ENCODE measurements at regions not wholly inside any gene's neighbourhood (a gene's known extent, or its start where the extent isn't known, plus 50 kb on each side); places are given as distances from the start of the nearest gene placed in this dataset.

GRCh38 chr2:7424481-7424880 lies 507.3 kb downstream of the RNF144A start (continued):
- TF ChIP-seq KDM5A (IDR thresholded peaks at IDR 0.05) = no peak
- no peak for TF ChIP-seq ELK1 (IDR thresholded peaks at IDR 0.05; ENCODE audit: low read depth, low read length)
- TF ChIP-seq EHF (CRISPR knock-in tag; IDR thresholded peaks at IDR 0.05) = no peak
- TF ChIP-seq CHD4 (IDR thresholded peaks at IDR 0.05; ENCODE audit: borderline replicate concordance) = no peak

- CTCF ChIA-PET = interaction anchor here (0.6 to 4.3 kb wide), 47 partner anchors 10 to 1713 kb away, joined by 3 to 56 read pairs (median 3); partner anchors contain the start of gene ID2
- Histone ChIP-seq H3K9me3 (peaks cover 8% of the 10 kb centered on the region; the same call in 2 of the 3 replicates), H3K4me2 (no peak overlapping the region), H3K27ac (no peak overlapping the region), H3K4me1 (no peaks in the 10 kb centered on the region), H3K4me3 (no peak overlapping the region)
- TF ChIP-seq SMC3 (IDR thresholded peaks at IDR 0.05) = peak; percentile 89
- TF ChIP-seq FOSL2 (IDR thresholded peaks at IDR 0.05) = no peak
- no peak for TF ChIP-seq FOSL2 (CRISPR knock-in tag; IDR thresholded peaks at IDR 0.05)
- no peak for TF ChIP-seq ZC3H11A (IDR thresholded peaks at IDR 0.05)
- TF ChIP-seq CTCF (IDR thresholded peaks at IDR 0.05) = peak; percentile 87
- peak; percentile 90 to 94 for TF ChIP-seq RAD21 (conservative IDR thresholded peaks at IDR 0.05 in 1 of 2, IDR thresholded peaks at IDR 0.05 in 1 of 2)
- 27% methylated on average over 8 of the region's 8 CpGs for WGBS (ENCODE audit: missing lambda C conversion rate)
- DNase-seq (ENCODE audit: low read depth in 1 of 2, low spot score in 1 of 2) (peak; percentile 41 to 60), ATAC-seq (peak in 1 of 2 experiments; percentile 57; a peak in 4 of 6 replicates), FAIRE-seq (peak; percentile 67)
- POLR2A ChIA-PET = interaction anchor here (0.9 to 2.3 kb wide), 2 partner anchors 1255 to 1257 kb away, joined by 3 to 23 read pairs; partner anchors contain the start of gene ID2
Observed at GRCh38 chr2:7427293-7428060, 510.3 kb downstream of the RNF144A start.

- POLR2A ChIA-PET = interaction anchor here (1.2 kb wide), 1 partner anchor 1253 kb away, joined by 3 read pairs; the partner anchor contains the start of gene ID2
- CTCF ChIA-PET = interaction anchor here (0.7 to 4.3 kb wide), 18 partner anchors 9 to 1765 kb away, joined by 3 to 56 read pairs (median 4); partner anchors contain the start of gene ID2
- H3K27ac ChIP-seq = no peak overlapping the region
- H3K4me2 ChIP-seq = no peak overlapping the region
- H3K4me1 ChIP-seq = no peaks in the 10 kb centered on the region
- no peak for TF ChIP-seq MYC (IDR thresholded peaks at IDR 0.05; ENCODE audit: borderline replicate concordance, low read length)
- no peak for TF ChIP-seq MAX (IDR thresholded peaks at IDR 0.05)
- TF ChIP-seq ZFP36 (IDR thresholded peaks at IDR 0.05; ENCODE audit: borderline replicate concordance, partially characterized antibody) = no peak
- TF ChIP-seq KDM5A (IDR thresholded peaks at IDR 0.05) = no peak
- TF ChIP-seq MAZ (IDR thresholded peaks at IDR 0.05; ENCODE audit: borderline replicate concordance, low read depth, low read length) = no peak
- no peak for TF ChIP-seq HOXB13 (CRISPR knock-in tag; IDR thresholded peaks at IDR 0.05; ENCODE audit: low read depth)
- TF ChIP-seq MAFK (IDR thresholded peaks at IDR 0.05; ENCODE audit: partially characterized antibody) = no peak
- TF ChIP-seq RARB (CRISPR knock-in tag; IDR thresholded peaks at IDR 0.05) = no peak
- no peak for TF ChIP-seq USF2 (IDR thresholded peaks at IDR 0.05)
- TF ChIP-seq ZSCAN20 (CRISPR knock-in tag; IDR thresholded peaks at IDR 0.05) = no peak
- peaks cover 16% of the 10 kb centered on the region for H3K9me3 ChIP-seq
- ATAC-seq = no peak
- DNase-seq (ENCODE audit: low read depth in 1 of 2, low spot score in 1 of 2) = no peak
- WGBS (ENCODE audit: missing lambda C conversion rate) = 50% methylated on average over 15 of the region's 15 CpGs
- FAIRE-seq = no peak
- no peak overlapping the region for H3K4me3 ChIP-seq
Observed at GRCh38 chr2:7428454-7429204, 511.4 kb downstream of the RNF144A start.
